ENCODE measurements at regions not wholly inside any gene's neighbourhood (a gene's known extent, or its start where the extent isn't known, plus 50 kb on each side); places are given as distances from the start of the nearest gene placed in this dataset.

GRCh38 chr6:104483225-104483834, 376.4 kb downstream of the HACE1 start:
- Histone ChIP-seq H3K4me1 (peaks cover 6% of the 10 kb centered on the region; the same call in 1 of the 2 replicates), H3K27me3 (no peaks in the 10 kb centered on the region), H3K4me3 (ENCODE audit: low read depth, low read length) (no peak overlapping the region), H3K9me3 (no peaks in the 10 kb centered on the region), H3K36me3 (no peaks in the 10 kb centered on the region)
- no peak for DNase-seq
- TF ChIP-seq CTCF (IDR thresholded peaks at IDR 0.05; ENCODE audit: low read depth, low read length), result peak; percentile 81

- no peaks in the 10 kb centered on the region for H3K36me3 ChIP-seq
- no peak overlapping the region for H3K4me3 ChIP-seq (ENCODE audit: low read depth, low read length)
- H3K27me3 ChIP-seq, result no peaks in the 10 kb centered on the region
- no peak for DNase-seq
- no peak for TF ChIP-seq CTCF (IDR thresholded peaks at IDR 0.05; ENCODE audit: low read depth, low read length)
- no peaks in the 10 kb centered on the region for H3K4me1 ChIP-seq
- no peaks in the 10 kb centered on the region for H3K9me3 ChIP-seq
Measured at GRCh38 chr6:104477569-104477968, 382.1 kb downstream of the HACE1 start.

- H3K36me3 ChIP-seq, result no peaks in the 10 kb centered on the region
- H3K27me3 ChIP-seq, result no peaks in the 10 kb centered on the region
- H3K4me1 ChIP-seq, result no peaks in the 10 kb centered on the region
- no peaks in the 10 kb centered on the region for H3K9me3 ChIP-seq
- no peak for DNase-seq
- TF ChIP-seq CTCF (IDR thresholded peaks at IDR 0.05; ENCODE audit: low read depth, low read length), result no peak
- H3K4me3 ChIP-seq (ENCODE audit: low read depth, low read length), result no peak overlapping the region
Measured at GRCh38 chr6:104473021-104473429, 386.7 kb downstream of the HACE1 start.

GRCh38 chr6:104472021-104472901, 387.5 kb downstream of the HACE1 start:
- no peak for TF ChIP-seq CTCF (IDR thresholded peaks at IDR 0.05; ENCODE audit: low read depth, low read length)
- no peak for DNase-seq
- Histone ChIP-seq H3K9me3 (no peaks in the 10 kb centered on the region), H3K27me3 (no peaks in the 10 kb centered on the region), H3K36me3 (no peaks in the 10 kb centered on the region), H3K4me1 (no peaks in the 10 kb centered on the region), H3K4me3 (ENCODE audit: low read depth, low read length) (no peak overlapping the region)

GRCh38 chr6:104466306-104466705, 393.4 kb downstream of the HACE1 start:
- no peak for TF ChIP-seq CTCF (IDR thresholded peaks at IDR 0.05; ENCODE audit: low read depth, low read length)
- Histone ChIP-seq H3K9me3 (no peaks in the 10 kb centered on the region), H3K4me3 (ENCODE audit: low read depth, low read length) (no peak overlapping the region), H3K27me3 (no peaks in the 10 kb centered on the region), H3K4me1 (peaks cover 4% of the 10 kb centered on the region), H3K36me3 (no peaks in the 10 kb centered on the region)
- no peak for DNase-seq

All from BE2C (cell line).